Uterus (tissue), 2 donors: ENCODE measurements at regions not wholly inside any gene's neighbourhood (a gene's known extent, or its start where the extent isn't known, plus 50 kb on each side); places are given as distances from the start of the nearest gene placed in this dataset.

Experiments used
- POLR2A ChIP-seq, 2 donors: fragments of 450-650 bp; IDR thresholded peaks; one replicate each; pipeline ENCODE4 v1.6.1; 2016; ENCODE audit warnings: antibody characterized with exemption in 2 of 2, mild to moderate bottlenecking in 1 of 2, moderate library complexity in 1 of 2
- TF ChIP-seq, protein P1 (sequence below), 4 experiments: fragments of 200-600 bp in 2 of 4; fragments of 450-650 bp in 2 of 4; sonication (generic) in 2 of 4; IDR thresholded peaks; one replicate each; pipeline ENCODE4 v1.5.1; 2016 to 2019; ENCODE audit warnings: antibody characterized with exemption in 4 of 4, mild to moderate bottlenecking in 2 of 4, moderate library complexity in 1 of 4

DNA sequence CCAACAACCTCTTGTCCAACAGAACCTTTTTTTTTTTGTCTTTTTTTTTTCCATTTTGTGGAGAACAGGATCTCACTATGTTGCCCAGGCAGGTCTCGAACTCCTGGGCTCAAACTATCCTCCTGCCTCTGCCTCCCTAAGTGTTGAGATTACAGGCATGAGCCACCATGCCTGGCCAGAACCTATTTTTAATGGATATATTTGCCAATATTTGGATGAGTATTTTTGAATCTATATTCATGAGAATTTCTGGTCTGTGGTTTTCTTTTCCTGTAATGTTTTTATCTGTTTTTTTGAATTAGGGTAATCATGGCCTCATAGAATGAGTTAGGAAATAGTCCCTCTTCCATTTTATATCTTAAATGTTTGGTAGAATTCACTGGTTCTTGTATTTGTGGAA, 70.4 kb upstream of the RET start:
- TF ChIP-seq, protein P1, sequence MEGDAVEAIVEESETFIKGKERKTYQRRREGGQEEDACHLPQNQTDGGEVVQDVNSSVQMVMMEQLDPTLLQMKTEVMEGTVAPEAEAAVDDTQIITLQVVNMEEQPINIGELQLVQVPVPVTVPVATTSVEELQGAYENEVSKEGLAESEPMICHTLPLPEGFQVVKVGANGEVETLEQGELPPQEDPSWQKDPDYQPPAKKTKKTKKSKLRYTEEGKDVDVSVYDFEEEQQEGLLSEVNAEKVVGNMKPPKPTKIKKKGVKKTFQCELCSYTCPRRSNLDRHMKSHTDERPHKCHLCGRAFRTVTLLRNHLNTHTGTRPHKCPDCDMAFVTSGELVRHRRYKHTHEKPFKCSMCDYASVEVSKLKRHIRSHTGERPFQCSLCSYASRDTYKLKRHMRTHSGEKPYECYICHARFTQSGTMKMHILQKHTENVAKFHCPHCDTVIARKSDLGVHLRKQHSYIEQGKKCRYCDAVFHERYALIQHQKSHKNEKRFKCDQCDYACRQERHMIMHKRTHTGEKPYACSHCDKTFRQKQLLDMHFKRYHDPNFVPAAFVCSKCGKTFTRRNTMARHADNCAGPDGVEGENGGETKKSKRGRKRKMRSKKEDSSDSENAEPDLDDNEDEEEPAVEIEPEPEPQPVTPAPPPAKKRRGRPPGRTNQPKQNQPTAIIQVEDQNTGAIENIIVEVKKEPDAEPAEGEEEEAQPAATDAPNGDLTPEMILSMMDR (IDR thresholded peaks at IDR 0.05) = no peak
- no peak for TF ChIP-seq POLR2A (IDR thresholded peaks at IDR 0.05)
